Breast epithelium (tissue), 3 donors: ENCODE measurements at regions not wholly inside any gene's neighbourhood (a gene's known extent, or its start where the extent isn't known, plus 50 kb on each side); places are given as distances from the start of the nearest gene placed in this dataset.

Experiments used
- CTCF ChIP-seq, 3 donors: fragments of 450-650 bp; IDR thresholded peaks; one replicate each; pipeline ENCODE4 v1.5.1; 2016 to 2017; ENCODE audit warnings: antibody characterized with exemption in 3 of 3, mild to moderate bottlenecking in 3 of 3, moderate library complexity in 3 of 3
- POLR2A ChIP-seq: fragments of 450-650 bp; IDR thresholded peaks from one replicate; pipeline ENCODE4 v1.6.1; 2016; ENCODE audit warnings: antibody characterized with exemption, mild to moderate bottlenecking, moderate library complexity
- POLR2AphosphoS5 ChIP-seq, 3 donors: sonication (generic); formaldehyde crosslinking; IDR thresholded peaks; one replicate each; pipeline ENCODE4 v1.6.1; 2017; ENCODE audit warnings: antibody characterized with exemption in 3 of 3

DNA sequence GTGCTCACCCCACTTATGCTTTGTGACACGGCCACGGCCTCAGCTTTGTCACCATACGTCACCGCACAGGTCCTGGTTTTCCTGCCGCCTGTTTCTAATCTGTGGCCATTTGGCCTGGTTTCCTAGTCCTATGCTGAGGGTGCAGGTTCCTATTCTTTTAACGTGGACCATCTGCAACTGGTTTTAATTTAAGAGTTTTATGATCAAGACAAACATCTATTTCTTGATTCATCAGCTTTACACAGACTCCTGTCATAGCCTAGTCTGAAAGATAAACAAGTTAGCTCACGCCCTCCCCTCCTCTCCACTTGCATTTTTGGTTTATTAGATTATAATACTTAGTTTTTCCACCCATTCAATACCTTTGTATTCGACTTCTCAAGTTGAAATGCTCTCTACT is 97.5 kb upstream of the RPS6KA2 start:
- no peak for TF ChIP-seq CTCF (IDR thresholded peaks at IDR 0.05)
- TF ChIP-seq POLR2A, result no peak
- no peak for TF ChIP-seq POLR2AphosphoS5 (IDR thresholded peaks at IDR 0.05)
